Mammary epithelial cell (primary cell): ENCODE measurements at regions not wholly inside any gene's neighbourhood (a gene's known extent, or its start where the extent isn't known, plus 50 kb on each side); places are given as distances from the start of the nearest gene placed in this dataset.

Experiments
- CTCF ChIP-seq, 2 donors: IDR thresholded peaks in 1 of 2; conservative IDR thresholded peaks in 1 of 2; 2 replicates each; pipeline ENCODE4 v1.5.1; 2011 to 2012; ENCODE audit warnings: inconsistent platforms in 2 of 2, low read length in 2 of 2, mild to moderate bottlenecking in 2 of 2, control low read depth in 1 of 2, low read depth in 1 of 2; ENCODE audit not compliant: insufficient read depth in 1 of 2; ENCODE audit errors: extremely low read depth in 1 of 2
- EZH2 ChIP-seq: IDR thresholded peaks from 2 replicates; pipeline ENCODE4 v1.6.1; 2012; ENCODE audit warnings: low read length, inconsistent platforms, borderline replicate concordance

- TF ChIP-seq CTCF (conservative IDR thresholded peaks at IDR 0.05 in 1 of 2, IDR thresholded peaks at IDR 0.05 in 1 of 2; ENCODE audit: extremely low read depth in 1 of 2, insufficient read depth in 1 of 2, low read depth in 1 of 2, low read length in 2 of 2) (no peak), EZH2 (no peak)
These were observed 345.8 kb upstream of the ZEB2 start for GRCh38 chr2:144865670-144866069.
